Natural killer cell (primary cell): ENCODE measurements at regions not wholly inside any gene's neighbourhood (a gene's known extent, or its start where the extent isn't known, plus 50 kb on each side); places are given as distances from the start of the nearest gene placed in this dataset.

Experiments used
- ATAC-seq, 3 donors: fragments of 150-1000 bp in 2 of 3; fragments of 200-7000 bp in 1 of 3; cut with Tn5 transposase; 1 replicate in 1 of 3; 2 replicates in 2 of 3; pipeline ENCODE4 v1.10.0; 2021; ENCODE audit warnings: mild to moderate bottlenecking in 2 of 3, moderate library complexity in 2 of 3
- DNase-seq, 2 donors: peaks; one replicate each; pipeline versions ENCODE4 v3.0.0 to v3.0.0-alpha.2; 2013 to 2021; ENCODE audit warnings: mixed read lengths in 1 of 2
- H3K27ac ChIP-seq: one replicate; pipeline ENCODE4 v1.5.1; 2013; ENCODE audit warnings: mild to moderate bottlenecking, low read length
- H3K27me3 ChIP-seq: one replicate; pipeline ENCODE4 v1.6.1; 2013; ENCODE audit warnings: low read length; ENCODE audit not compliant: control insufficient read depth, insufficient read depth
- H3K36me3 ChIP-seq: one replicate; pipeline ENCODE4 v1.6.1; 2013; ENCODE audit warnings: low read length; ENCODE audit not compliant: control insufficient read depth, insufficient read depth
- H3K4me1 ChIP-seq: one replicate; pipeline ENCODE4 v1.6.1; 2013; ENCODE audit warnings: low read length; ENCODE audit not compliant: control insufficient read depth, insufficient read depth
- H3K4me3 ChIP-seq: one replicate; pipeline ENCODE4 v1.5.1; 2013; ENCODE audit warnings: low read length
- H3K9me3 ChIP-seq: one replicate; pipeline ENCODE4 v1.6.1; 2013; ENCODE audit warnings: low read length; ENCODE audit not compliant: control insufficient read depth, insufficient read depth
- H3K27ac Mint-ChIP-seq, 2 donors: one replicate each; pipeline ENCODE4 v1.8.0; 2022; ENCODE audit warnings: mild to moderate bottlenecking in 2 of 2, mixed read lengths in 2 of 2, moderate library complexity in 1 of 2
- H3K27me3 Mint-ChIP-seq, 2 donors: one replicate each; pipeline ENCODE4 v1.8.0; 2022; ENCODE audit warnings: low read depth in 2 of 2, mixed read lengths in 2 of 2
- H3K36me3 Mint-ChIP-seq: one replicate; pipeline ENCODE4 v1.8.0; 2022; ENCODE audit warnings: mixed read lengths
- H3K4me1 Mint-ChIP-seq, 2 donors: one replicate each; pipeline ENCODE4 v1.8.0; 2022; ENCODE audit warnings: mixed read lengths in 2 of 2
- H3K4me3 Mint-ChIP-seq: one replicate; pipeline ENCODE4 v1.8.0; 2022; ENCODE audit warnings: mild to moderate bottlenecking, moderate library complexity, mixed read lengths
- H3K9me3 Mint-ChIP-seq, 2 donors: one replicate each; pipeline ENCODE4 v1.8.0; 2022; ENCODE audit warnings: mixed read lengths in 2 of 2
- CTCF ChIP-seq: fragments of 200-600 bp; IDR thresholded peaks from one replicate; pipeline ENCODE4 v1.8.0; 2022; ENCODE audit warnings: antibody characterized with exemption
- WGBS: methylation state at CpG from one replicate; pipeline ENCODE4 v1.1.7; 2013; ENCODE audit warnings: missing lambda C conversion rate; ENCODE audit not compliant: insufficient coverage; 5-methylcytosine and 5-hydroxymethylcytosine counted together
- intact Hi-C: fragments of 100-400 bp; cut with micrococcal nuclease; formaldehyde crosslinking; loops from one replicate; pipeline ENCODE4 v1.14.2; 2022

- H3K9me3 Mint-ChIP-seq: no peaks in the 10 kb centered on the region
- H3K27me3 Mint-ChIP-seq: peaks cover 7 to 10% of the 10 kb centered on the region in 2 donors
- Histone ChIP-seq H3K9me3 (no peaks in the 10 kb centered on the region), H3K27ac (no peak overlapping the region), H3K27me3 (no peaks in the 10 kb centered on the region), H3K4me3 (no peak overlapping the region), H3K4me1 (peaks cover 10% of the 10 kb centered on the region), H3K36me3 (no peaks in the 10 kb centered on the region)
- no peak overlapping the region for H3K27ac Mint-ChIP-seq
- DNase-seq (no peak), ATAC-seq (peak in 1 of 3 donors; percentile 40)
- no peak overlapping the region for H3K4me3 Mint-ChIP-seq
- WGBS: 94% methylated on average over 13 of the region's 13 CpGs
- no peaks in the 10 kb centered on the region for H3K36me3 Mint-ChIP-seq
- no peaks in the 10 kb centered on the region for H3K4me1 Mint-ChIP-seq
- no peak for TF ChIP-seq CTCF
- intact Hi-C loops: no loop called here
Measured at GRCh38 chr9:86764671-86765343, 182.5 kb downstream of the GAS1 start.

GRCh38 chr9:86764221-86764624 lies 183.1 kb downstream of the GAS1 start:
- Mint-ChIP-seq H3K36me3 (no peaks in the 10 kb centered on the region), H3K27me3 (peaks cover 9% of the 10 kb centered on the region in 2 donors), H3K27ac (no peak overlapping the region), H3K4me3 (no peak overlapping the region), H3K4me1 (no peaks in the 10 kb centered on the region), H3K9me3 (no peaks in the 10 kb centered on the region)
- peaks cover 10% of the 10 kb centered on the region for H3K4me1 ChIP-seq
- H3K4me3 ChIP-seq: no peak overlapping the region
- 82% methylated on average over 11 of the region's 11 CpGs for WGBS
- intact Hi-C loops: no loop called here
- TF ChIP-seq CTCF: no peak
- ATAC-seq (no peak), DNase-seq (no peak)
- H3K36me3 ChIP-seq: no peaks in the 10 kb centered on the region
- no peaks in the 10 kb centered on the region for H3K9me3 ChIP-seq
- no peaks in the 10 kb centered on the region for H3K27me3 ChIP-seq
- no peak overlapping the region for H3K27ac ChIP-seq

DNA sequence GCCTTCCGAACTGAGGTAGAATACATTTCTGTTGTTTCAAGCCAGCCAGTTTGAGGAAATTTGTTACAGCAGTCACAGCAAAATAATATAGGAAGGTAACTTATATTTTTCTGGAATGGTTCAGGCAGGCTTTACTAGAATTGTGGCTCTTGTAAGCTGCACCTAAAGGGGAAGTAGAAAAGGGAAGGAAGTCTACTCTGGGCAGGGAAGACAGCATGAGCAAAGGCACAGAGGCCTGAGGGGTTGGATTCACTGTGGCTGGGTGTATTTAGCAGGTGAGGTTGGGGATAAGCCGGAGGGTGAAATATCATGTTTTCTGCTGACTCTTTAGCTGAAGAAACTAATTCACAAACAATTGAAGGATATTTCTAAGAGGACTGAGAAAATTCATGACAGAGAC lies 183.5 kb downstream of the GAS1 start:
- Histone ChIP-seq H3K27ac (no peak overlapping the region), H3K27me3 (no peaks in the 10 kb centered on the region), H3K4me3 (no peak overlapping the region), H3K9me3 (no peaks in the 10 kb centered on the region), H3K4me1 (peaks cover 10% of the 10 kb centered on the region), H3K36me3 (no peaks in the 10 kb centered on the region)
- Mint-ChIP-seq H3K9me3 (no peaks in the 10 kb centered on the region), H3K36me3 (no peaks in the 10 kb centered on the region), H3K4me1 (no peaks in the 10 kb centered on the region), H3K27ac (no peak overlapping the region), H3K27me3 (peaks cover 8 to 11% of the 10 kb centered on the region in 2 donors), H3K4me3 (no peak overlapping the region)
- TF ChIP-seq CTCF: no peak
- intact Hi-C loops: no loop called here
- DNase-seq: no peak
- WGBS: 84% methylated on average over 2 of the region's 2 CpGs
- no peak for ATAC-seq

- intact Hi-C loops: no loop called here
- TF ChIP-seq CTCF: no peak
- Histone ChIP-seq H3K36me3 (no peaks in the 10 kb centered on the region), H3K9me3 (no peaks in the 10 kb centered on the region), H3K4me3 (no peak overlapping the region), H3K27me3 (no peaks in the 10 kb centered on the region), H3K4me1 (no peaks in the 10 kb centered on the region), H3K27ac (no peak overlapping the region)
- Mint-ChIP-seq H3K9me3 (no peaks in the 10 kb centered on the region), H3K4me1 (no peaks in the 10 kb centered on the region), H3K27me3 (peaks cover 18 to 21% of the 10 kb centered on the region in 2 donors), H3K27ac (no peak overlapping the region), H3K36me3 (no peaks in the 10 kb centered on the region), H3K4me3 (no peak overlapping the region)
- no peak for DNase-seq
- no peak for ATAC-seq
- 75% methylated on average over 1 of the region's 1 CpG for WGBS
Measured at GRCh38 chr9:86757382-86757720, 190.0 kb downstream of the GAS1 start.
